ENCODE measurements at regions not wholly inside any gene's neighbourhood (a gene's known extent, or its start where the extent isn't known, plus 50 kb on each side); places are given as distances from the start of the nearest gene placed in this dataset.

- TF ChIP-seq POLR2AphosphoS5 (IDR thresholded peaks at IDR 0.05; ENCODE audit: low read depth) (no peak), EZH2 (IDR thresholded peaks at IDR 0.05; ENCODE audit: low read depth, unreplicated experiment) (no peak), JUNB (IDR thresholded peaks at IDR 0.05; ENCODE audit: unreplicated experiment) (no peak), EZH2phosphoT487 (IDR thresholded peaks at IDR 0.05; ENCODE audit: unreplicated experiment) (no peak), ZNF331 (CRISPR knock-in tag; IDR thresholded peaks at IDR 0.05; ENCODE audit: low read depth) (no peak), REST (IDR thresholded peaks at IDR 0.05; ENCODE audit: unreplicated experiment) (no peak), CREB1 (CRISPR knock-in tag; IDR thresholded peaks at IDR 0.05; ENCODE audit: low read depth) (no peak), ZNF462 (CRISPR knock-in tag; IDR thresholded peaks at IDR 0.05) (no peak)
- TF ChIP-seq, protein P1, sequence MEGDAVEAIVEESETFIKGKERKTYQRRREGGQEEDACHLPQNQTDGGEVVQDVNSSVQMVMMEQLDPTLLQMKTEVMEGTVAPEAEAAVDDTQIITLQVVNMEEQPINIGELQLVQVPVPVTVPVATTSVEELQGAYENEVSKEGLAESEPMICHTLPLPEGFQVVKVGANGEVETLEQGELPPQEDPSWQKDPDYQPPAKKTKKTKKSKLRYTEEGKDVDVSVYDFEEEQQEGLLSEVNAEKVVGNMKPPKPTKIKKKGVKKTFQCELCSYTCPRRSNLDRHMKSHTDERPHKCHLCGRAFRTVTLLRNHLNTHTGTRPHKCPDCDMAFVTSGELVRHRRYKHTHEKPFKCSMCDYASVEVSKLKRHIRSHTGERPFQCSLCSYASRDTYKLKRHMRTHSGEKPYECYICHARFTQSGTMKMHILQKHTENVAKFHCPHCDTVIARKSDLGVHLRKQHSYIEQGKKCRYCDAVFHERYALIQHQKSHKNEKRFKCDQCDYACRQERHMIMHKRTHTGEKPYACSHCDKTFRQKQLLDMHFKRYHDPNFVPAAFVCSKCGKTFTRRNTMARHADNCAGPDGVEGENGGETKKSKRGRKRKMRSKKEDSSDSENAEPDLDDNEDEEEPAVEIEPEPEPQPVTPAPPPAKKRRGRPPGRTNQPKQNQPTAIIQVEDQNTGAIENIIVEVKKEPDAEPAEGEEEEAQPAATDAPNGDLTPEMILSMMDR (conservative IDR thresholded peaks at IDR 0.05; ENCODE audit: low read depth in 2 of 2), result no peak
- TF ChIP-seq, protein P2, sequence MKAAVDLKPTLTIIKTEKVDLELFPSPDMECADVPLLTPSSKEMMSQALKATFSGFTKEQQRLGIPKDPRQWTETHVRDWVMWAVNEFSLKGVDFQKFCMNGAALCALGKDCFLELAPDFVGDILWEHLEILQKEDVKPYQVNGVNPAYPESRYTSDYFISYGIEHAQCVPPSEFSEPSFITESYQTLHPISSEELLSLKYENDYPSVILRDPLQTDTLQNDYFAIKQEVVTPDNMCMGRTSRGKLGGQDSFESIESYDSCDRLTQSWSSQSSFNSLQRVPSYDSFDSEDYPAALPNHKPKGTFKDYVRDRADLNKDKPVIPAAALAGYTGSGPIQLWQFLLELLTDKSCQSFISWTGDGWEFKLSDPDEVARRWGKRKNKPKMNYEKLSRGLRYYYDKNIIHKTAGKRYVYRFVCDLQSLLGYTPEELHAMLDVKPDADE (IDR thresholded peaks at IDR 0.05), result no peak
These were observed 733.7 kb upstream of the IGFBP3 start for GRCh38 chr7:46654546-46655443.
